PFSK-1 (cell line): ENCODE measurements at regions not wholly inside any gene's neighbourhood (a gene's known extent, or its start where the extent isn't known, plus 50 kb on each side); places are given as distances from the start of the nearest gene placed in this dataset.

Experiments used
- FOXP2 ChIP-seq: optimal IDR thresholded peaks from 2 replicates; pipeline ENCODE3; 2011; ENCODE audit warnings: borderline replicate concordance, control low read depth, inconsistent platforms; ENCODE audit not compliant: insufficient read depth; ENCODE audit errors: extremely low read length, extremely low read depth
- POLR2AphosphoS5 ChIP-seq: IDR thresholded peaks from 2 replicates; pipeline ENCODE4 v1.6.1; 2012; ENCODE audit warnings: low read depth, mild to moderate bottlenecking, control low read depth, low read length, moderate library complexity
- SIN3A ChIP-seq: IDR thresholded peaks from 2 replicates; pipeline ENCODE4 v1.6.1; 2012; ENCODE audit warnings: mild to moderate bottlenecking, low read length, moderate library complexity, borderline replicate concordance; ENCODE audit not compliant: insufficient read depth
- TAF1 ChIP-seq: IDR thresholded peaks from 2 replicates; pipeline ENCODE4 v1.6.1; 2012; ENCODE audit warnings: low read length, control low read depth, borderline replicate concordance; ENCODE audit not compliant: insufficient read depth
- TF ChIP-seq, protein P1 (sequence below), 2 experiments: IDR thresholded peaks; 2 replicates each; pipeline versions ENCODE4 v1.6.1 to v1.8.0; 2011 to 2012; ENCODE audit warnings: low read depth in 2 of 2, low read length in 2 of 2, control low read depth in 1 of 2, inconsistent platforms in 1 of 2, mild to moderate bottlenecking in 1 of 2, moderate library complexity in 1 of 2; ENCODE audit not compliant: insufficient read depth in 1 of 2

- TF ChIP-seq FOXP2 (no peak), SIN3A (no peak), TAF1 (no peak), POLR2AphosphoS5 (no peak)
- TF ChIP-seq, protein P1, sequence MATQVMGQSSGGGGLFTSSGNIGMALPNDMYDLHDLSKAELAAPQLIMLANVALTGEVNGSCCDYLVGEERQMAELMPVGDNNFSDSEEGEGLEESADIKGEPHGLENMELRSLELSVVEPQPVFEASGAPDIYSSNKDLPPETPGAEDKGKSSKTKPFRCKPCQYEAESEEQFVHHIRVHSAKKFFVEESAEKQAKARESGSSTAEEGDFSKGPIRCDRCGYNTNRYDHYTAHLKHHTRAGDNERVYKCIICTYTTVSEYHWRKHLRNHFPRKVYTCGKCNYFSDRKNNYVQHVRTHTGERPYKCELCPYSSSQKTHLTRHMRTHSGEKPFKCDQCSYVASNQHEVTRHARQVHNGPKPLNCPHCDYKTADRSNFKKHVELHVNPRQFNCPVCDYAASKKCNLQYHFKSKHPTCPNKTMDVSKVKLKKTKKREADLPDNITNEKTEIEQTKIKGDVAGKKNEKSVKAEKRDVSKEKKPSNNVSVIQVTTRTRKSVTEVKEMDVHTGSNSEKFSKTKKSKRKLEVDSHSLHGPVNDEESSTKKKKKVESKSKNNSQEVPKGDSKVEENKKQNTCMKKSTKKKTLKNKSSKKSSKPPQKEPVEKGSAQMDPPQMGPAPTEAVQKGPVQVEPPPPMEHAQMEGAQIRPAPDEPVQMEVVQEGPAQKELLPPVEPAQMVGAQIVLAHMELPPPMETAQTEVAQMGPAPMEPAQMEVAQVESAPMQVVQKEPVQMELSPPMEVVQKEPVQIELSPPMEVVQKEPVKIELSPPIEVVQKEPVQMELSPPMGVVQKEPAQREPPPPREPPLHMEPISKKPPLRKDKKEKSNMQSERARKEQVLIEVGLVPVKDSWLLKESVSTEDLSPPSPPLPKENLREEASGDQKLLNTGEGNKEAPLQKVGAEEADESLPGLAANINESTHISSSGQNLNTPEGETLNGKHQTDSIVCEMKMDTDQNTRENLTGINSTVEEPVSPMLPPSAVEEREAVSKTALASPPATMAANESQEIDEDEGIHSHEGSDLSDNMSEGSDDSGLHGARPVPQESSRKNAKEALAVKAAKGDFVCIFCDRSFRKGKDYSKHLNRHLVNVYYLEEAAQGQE (IDR thresholded peaks at IDR 0.05; ENCODE audit: insufficient read depth in 1 of 2, low read depth in 2 of 2, low read length in 2 of 2) = no peak
Observed at GRCh38 chr5:30832519-30832918, 361.0 kb upstream of the CDH6 start.

GRCh38 chr5:30831605-30832004 lies 361.9 kb upstream of the CDH6 start:
- TF ChIP-seq FOXP2 (no peak), POLR2AphosphoS5 (no peak), TAF1 (no peak), SIN3A (no peak)
- TF ChIP-seq, protein P1 (IDR thresholded peaks at IDR 0.05; ENCODE audit: insufficient read depth in 1 of 2, low read depth in 2 of 2, low read length in 2 of 2) = no peak

- TF ChIP-seq, protein P1 (IDR thresholded peaks at IDR 0.05; ENCODE audit: insufficient read depth in 1 of 2, low read depth in 2 of 2, low read length in 2 of 2) = no peak
- TF ChIP-seq TAF1 = no peak
- TF ChIP-seq POLR2AphosphoS5 = no peak
- TF ChIP-seq FOXP2 = no peak
- TF ChIP-seq SIN3A = no peak
Observed at GRCh38 chr5:30831123-30831522, 362.4 kb upstream of the CDH6 start.

GRCh38 chr5:30811298-30811697 lies 382.2 kb upstream of the CDH6 start:
- no peak for TF ChIP-seq POLR2AphosphoS5
- TF ChIP-seq FOXP2 = no peak
- no peak for TF ChIP-seq TAF1
- TF ChIP-seq, protein P1 (IDR thresholded peaks at IDR 0.05; ENCODE audit: insufficient read depth in 1 of 2, low read depth in 2 of 2, low read length in 2 of 2) = no peak

DNA sequence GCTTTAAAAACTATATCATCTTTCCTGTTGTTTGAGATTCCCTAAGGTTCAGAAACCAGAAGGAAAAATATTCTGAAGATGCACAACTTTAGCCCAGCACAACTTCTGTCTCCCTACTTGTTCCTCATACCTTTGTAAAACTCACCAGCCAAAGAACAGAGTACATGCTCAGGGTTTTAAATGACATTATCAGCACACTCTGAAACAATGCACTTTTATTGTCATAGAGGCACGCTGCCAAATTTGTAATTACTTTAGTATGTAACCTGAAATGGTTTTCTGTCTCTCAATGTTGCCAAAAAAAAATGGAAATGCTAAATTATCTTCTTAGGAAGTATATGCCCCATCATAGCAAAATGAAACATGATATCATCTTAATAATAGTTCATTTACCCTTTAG lies 383.6 kb upstream of the CDH6 start:
- TF ChIP-seq SIN3A (no peak), TAF1 (no peak), POLR2AphosphoS5 (no peak), FOXP2 (no peak)
- TF ChIP-seq, protein P1 (IDR thresholded peaks at IDR 0.05; ENCODE audit: insufficient read depth in 1 of 2, low read depth in 2 of 2, low read length in 2 of 2) = no peak
